SH-SY5Y (cell line): ENCODE measurements at regions not wholly inside any gene's neighbourhood (a gene's known extent, or its start where the extent isn't known, plus 50 kb on each side); places are given as distances from the start of the nearest gene placed in this dataset.

ENCODE experiments used
- GATA2 ChIP-seq: IDR thresholded peaks from 2 replicates; pipeline ENCODE4 v1.6.1; 2011; ENCODE audit warnings: mild to moderate bottlenecking, low read depth, low read length
- GATA3 ChIP-seq: IDR thresholded peaks from 2 replicates; pipeline ENCODE4 v1.6.1; 2011; ENCODE audit warnings: low read depth, mild to moderate bottlenecking, low read length, moderate library complexity

- TF ChIP-seq GATA3 (no peak), GATA2 (no peak)
Observed at GRCh38 chr6:140907235-140907634, 1225.5 kb upstream of the GJE1 start.

- TF ChIP-seq GATA2 (no peak), GATA3 (no peak)
Observed at GRCh38 chr6:140905724-140906123, 1227.0 kb upstream of the GJE1 start.

- TF ChIP-seq GATA3 (no peak), GATA2 (no peak)
Observed at GRCh38 chr6:140905050-140905449, 1227.7 kb upstream of the GJE1 start.

GRCh38 chr6:140897804-140898573 is 1234.7 kb upstream of the GJE1 start:
- TF ChIP-seq GATA3 = no peak
- TF ChIP-seq GATA2 = no peak

- no peak for TF ChIP-seq GATA2
- TF ChIP-seq GATA3 = no peak
Observed at GRCh38 chr6:140897349-140897748, 1235.4 kb upstream of the GJE1 start.

DNA sequence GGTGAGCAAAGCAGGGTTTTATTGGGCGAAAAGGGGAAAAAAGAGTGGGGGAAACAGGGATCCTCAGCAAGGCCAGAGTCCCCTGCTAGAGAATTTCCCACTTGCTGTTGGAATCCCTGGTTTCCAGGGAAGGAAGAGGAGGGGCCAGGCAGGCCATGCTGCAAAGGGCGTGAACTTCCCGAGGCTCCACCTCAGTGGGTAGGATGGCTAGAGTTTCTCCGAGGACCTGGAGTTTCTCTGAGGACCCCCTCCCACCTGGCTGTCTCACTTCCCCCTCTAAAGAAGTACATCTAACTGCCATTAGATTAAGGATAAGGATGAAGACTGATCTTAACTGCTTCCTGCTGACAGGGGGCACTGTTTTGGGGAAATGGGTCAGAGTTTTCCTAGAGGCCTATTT is 1239.3 kb upstream of the GJE1 start:
- TF ChIP-seq GATA2 (no peak), GATA3 (no peak)

DNA sequence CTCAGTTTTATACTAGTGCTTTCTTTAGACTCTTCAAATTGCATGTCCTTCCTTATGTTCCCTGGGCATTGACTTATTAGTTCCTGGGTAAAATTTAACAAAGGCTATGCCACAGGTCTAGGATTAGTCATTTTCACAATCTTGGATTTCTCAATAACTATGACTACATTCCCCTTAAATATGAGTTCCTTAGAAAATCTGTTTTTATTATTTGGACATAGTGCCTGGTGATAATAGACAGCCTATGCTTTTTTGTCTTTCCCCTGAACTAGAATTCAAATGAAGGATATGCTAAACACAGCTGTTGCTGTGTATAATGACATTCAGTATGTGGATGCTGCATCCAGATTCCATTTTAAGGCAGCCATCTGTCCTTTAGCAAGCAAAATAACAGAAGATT is 1252.8 kb upstream of the GJE1 start:
- TF ChIP-seq GATA3 (no peak), GATA2 (no peak)

DNA sequence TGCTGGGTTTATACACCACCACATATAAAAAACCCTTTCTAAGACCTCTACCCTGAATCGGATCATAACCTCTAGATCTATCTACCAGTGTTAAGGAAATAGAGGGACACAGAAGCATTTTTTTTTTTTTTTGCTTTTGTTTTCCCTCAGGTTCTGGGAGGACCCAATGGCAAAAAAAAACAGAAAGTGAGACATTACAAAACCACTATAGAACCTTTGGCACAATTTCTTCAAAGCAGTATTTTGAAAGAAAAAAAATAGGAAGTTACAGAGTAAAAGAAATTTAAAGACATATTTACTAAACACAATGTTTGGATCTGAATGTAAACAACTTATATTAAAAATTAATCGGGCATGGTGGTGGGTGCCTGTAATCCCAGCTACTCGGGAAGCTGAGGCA is 1258.7 kb upstream of the GJE1 start:
- TF ChIP-seq GATA3 = no peak
- TF ChIP-seq GATA2 = no peak

DNA sequence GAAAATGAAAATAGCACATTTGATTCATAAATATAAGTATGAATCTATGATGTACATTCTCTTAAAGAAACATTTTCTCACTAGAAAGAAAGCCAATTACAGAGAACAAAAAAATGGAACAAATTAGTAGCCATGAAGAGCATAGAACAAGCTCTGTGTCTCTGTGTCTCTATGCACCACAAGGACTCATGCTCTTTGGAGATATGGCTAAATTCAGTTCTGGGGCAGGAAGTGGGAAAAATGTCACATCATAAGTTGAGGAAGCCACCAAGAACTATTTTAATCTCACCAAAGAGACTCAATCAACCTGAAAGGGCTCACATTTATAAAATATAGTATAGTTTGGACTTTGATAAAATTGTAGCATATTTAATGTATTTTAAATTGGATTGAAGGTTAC is 1259.8 kb upstream of the GJE1 start:
- no peak for TF ChIP-seq GATA3
- TF ChIP-seq GATA2 = no peak

DNA sequence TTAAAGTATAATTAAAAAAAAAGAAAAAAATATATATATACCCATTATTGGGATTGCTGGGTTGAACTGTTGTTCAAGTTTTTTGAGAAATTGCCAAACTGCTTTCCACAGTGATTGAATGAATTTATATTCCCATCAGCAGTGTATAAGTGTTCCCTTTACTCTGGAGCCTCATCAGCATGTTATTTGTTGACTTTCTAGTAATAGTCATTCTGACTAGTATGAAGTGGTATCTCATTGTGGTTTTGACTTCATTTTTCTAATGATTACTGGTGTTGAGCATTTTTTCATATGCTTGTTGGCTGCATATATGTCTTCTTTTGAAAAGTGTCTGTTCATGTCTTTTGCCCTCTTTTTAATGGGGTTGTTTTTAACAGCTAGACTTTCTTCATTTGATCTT is 1260.8 kb upstream of the GJE1 start:
- TF ChIP-seq GATA3 = no peak
- TF ChIP-seq GATA2 = no peak

GRCh38 chr6:140867336-140867735 is 1265.4 kb upstream of the GJE1 start:
- no peak for TF ChIP-seq GATA3
- no peak for TF ChIP-seq GATA2

- TF ChIP-seq GATA2 = no peak
- TF ChIP-seq GATA3 = no peak
Observed at GRCh38 chr6:140858381-140858971, 1274.2 kb upstream of the GJE1 start.

DNA sequence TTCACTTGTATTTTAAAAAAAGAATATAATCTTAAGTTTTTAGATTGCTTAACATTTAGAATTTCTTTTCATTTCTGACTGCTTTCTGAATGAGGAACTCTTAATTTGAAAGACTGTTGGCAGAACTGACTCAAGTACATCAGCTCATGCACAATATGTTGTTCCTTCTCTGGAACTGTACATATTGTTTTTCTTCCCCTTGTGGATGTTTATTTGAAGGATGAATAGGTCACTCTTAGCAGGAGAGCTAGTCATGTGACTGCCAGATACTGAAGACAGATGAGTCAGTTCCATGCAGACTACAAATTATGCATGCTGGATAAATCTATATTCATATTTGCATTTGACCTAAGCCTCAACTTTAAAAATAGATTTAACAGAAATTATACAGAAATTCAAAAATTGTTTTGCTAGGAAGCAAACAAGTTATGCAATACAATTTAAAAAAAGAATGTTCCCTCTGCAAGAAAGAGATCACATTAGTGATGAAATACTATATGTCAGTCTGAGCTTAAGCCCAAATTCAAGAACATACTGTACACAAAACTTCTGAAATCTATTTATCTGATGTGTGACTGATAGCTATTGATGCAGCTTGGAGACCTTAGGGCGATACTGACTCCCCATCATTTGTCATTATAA is 1274.9 kb upstream of the GJE1 start:
- no peak for TF ChIP-seq GATA3

GRCh38 chr6:140855520-140855919 is 1277.2 kb upstream of the GJE1 start:
- TF ChIP-seq GATA2 (no peak), GATA3 (no peak)

- TF ChIP-seq GATA3 = no peak
- TF ChIP-seq GATA2 = no peak
Observed at GRCh38 chr6:140854318-140854717, 1278.4 kb upstream of the GJE1 start.
